ENCODE measurements at regions not wholly inside any gene's neighbourhood (a gene's known extent, or its start where the extent isn't known, plus 50 kb on each side); places are given as distances from the start of the nearest gene placed in this dataset.

DNA sequence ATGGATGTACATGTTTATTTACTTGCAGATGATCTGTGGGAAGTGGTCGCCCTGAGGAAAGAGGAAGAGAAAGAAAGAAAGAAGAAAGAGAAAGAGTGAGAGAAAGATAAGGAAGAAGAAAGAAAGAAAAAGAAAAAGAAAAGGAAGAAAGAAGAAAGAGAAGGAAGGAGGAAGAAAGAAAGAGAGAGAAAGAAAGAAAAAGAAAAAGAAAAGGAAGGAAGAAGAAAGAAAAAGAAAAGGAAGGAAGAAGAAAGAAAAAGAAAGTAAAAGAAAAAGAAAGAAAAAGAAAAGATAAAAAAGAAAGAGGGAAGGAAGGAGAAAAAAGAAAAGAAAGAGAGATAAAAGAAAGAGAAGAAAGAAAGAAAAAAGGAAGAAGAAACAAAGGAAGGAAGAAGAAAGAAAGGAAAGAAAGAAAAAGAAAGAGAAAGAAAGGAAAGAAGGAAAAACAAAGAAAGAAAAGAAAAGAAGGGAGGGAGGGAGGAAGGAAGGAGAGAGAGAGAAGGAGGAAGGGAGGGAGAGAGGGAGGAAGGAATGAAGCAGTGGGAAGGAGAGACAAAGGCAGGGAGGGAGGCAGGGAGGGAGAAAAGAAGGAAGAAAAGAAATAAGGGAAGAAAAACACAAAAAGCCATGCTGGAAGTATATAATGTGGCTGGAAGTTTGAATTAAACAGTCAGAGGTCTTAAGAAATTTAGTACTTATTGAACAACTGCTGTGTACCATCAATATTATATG is 976.6 kb downstream of the FAM181B start:
- POLR2A ChIA-PET, result no interaction called here
- Histone ChIP-seq H3K9me3 (ENCODE audit: control insufficient read depth, insufficient read depth, low read length) (no peaks in the 10 kb centered on the region), H3K27ac (ENCODE audit: low read depth, low read length) (no peak overlapping the region), H3K4me3 (ENCODE audit: low read depth, low read length) (no peak overlapping the region), H3K27me3 (ENCODE audit: control insufficient read depth, insufficient read depth, low read length) (no peaks in the 10 kb centered on the region)
- TF ChIP-seq, protein P1, sequence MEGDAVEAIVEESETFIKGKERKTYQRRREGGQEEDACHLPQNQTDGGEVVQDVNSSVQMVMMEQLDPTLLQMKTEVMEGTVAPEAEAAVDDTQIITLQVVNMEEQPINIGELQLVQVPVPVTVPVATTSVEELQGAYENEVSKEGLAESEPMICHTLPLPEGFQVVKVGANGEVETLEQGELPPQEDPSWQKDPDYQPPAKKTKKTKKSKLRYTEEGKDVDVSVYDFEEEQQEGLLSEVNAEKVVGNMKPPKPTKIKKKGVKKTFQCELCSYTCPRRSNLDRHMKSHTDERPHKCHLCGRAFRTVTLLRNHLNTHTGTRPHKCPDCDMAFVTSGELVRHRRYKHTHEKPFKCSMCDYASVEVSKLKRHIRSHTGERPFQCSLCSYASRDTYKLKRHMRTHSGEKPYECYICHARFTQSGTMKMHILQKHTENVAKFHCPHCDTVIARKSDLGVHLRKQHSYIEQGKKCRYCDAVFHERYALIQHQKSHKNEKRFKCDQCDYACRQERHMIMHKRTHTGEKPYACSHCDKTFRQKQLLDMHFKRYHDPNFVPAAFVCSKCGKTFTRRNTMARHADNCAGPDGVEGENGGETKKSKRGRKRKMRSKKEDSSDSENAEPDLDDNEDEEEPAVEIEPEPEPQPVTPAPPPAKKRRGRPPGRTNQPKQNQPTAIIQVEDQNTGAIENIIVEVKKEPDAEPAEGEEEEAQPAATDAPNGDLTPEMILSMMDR (IDR thresholded peaks at IDR 0.05; ENCODE audit: low read depth, low read length), result no peak
- CTCF ChIA-PET, result no interaction called here
- no peak for DNase-seq (ENCODE audit: low read depth, low spot score)

DNA sequence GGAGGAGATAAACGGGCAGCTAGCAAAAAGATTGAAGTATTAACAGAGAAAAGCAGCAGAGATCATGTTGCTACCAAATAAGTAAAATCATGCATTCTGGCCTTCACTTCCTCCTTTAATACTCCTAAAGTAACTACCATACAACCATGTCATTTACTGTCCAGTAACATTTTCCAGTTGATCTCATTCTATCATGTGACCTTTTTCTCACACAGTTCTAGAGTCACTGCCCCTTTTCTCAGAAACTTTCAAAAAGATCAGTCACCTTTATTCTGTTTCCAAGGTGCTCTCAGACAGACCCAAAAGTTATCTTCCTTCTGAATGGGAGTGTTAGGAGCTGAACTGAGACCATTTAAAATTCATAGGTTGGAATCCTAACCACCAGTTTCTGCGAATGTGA is 984.4 kb downstream of the FAM181B start:
- Histone ChIP-seq H3K4me3 (ENCODE audit: low read depth, low read length) (no peak overlapping the region), H3K27me3 (ENCODE audit: control insufficient read depth, insufficient read depth, low read length) (no peaks in the 10 kb centered on the region), H3K27ac (ENCODE audit: low read depth, low read length) (no peak overlapping the region), H3K9me3 (ENCODE audit: control insufficient read depth, insufficient read depth, low read length) (peaks cover 5% of the 10 kb centered on the region; the same call in 1 of the 2 replicates)
- TF ChIP-seq, protein P1 (IDR thresholded peaks at IDR 0.05; ENCODE audit: low read depth, low read length), result no peak
- ChIA-PET CTCF (no interaction called here), POLR2A (no interaction called here)
- no peak for DNase-seq (ENCODE audit: low read depth, low spot score)

DNA sequence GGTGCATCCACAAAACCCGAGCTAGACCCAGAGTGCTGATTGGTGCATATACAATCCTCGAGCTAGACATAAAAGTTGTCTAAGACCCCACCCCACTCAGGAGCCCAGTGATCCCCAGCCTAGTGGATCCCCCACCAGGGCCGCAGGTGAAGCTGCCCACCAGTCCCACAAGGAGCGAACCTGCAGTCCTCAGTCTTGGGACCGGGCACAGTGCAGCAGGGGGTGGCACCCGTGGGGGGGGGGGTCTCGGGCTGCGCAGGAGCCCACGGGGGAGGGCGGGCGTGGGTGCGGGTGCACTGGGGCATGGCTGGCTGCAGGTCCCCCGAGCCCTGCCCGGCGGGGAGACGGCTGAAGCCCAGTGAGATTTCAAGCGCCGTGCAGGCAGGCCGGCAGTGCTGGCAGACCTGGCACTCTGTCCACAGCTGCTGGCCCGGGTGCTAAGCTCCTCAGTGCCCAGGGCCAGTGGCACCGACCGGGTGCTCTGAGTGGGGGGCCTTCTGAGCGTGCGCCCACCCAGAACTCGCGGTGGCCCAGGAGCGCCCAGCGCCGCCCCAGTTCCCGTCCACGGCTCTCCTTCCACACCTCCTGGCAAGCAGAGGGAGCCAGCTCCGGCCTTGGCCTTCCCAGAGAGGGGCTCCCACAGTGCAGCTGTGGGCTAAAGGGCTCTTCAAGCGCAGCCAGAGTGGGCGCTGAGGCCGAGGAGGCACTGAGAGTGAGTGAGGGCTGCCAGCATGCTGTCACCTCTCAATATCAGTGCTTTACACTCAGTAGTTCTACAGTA is 989.1 kb downstream of the FAM181B start:
- no peak overlapping the region for H3K27ac ChIP-seq (ENCODE audit: low read depth, low read length)
- H3K4me3 ChIP-seq (ENCODE audit: low read depth, low read length), result no peak overlapping the region
- ChIA-PET POLR2A (no interaction called here), CTCF (no interaction called here)
- TF ChIP-seq, protein P1 (IDR thresholded peaks at IDR 0.05; ENCODE audit: low read depth, low read length), result no peak
- H3K27me3 ChIP-seq (ENCODE audit: control insufficient read depth, insufficient read depth, low read length), result no peaks in the 10 kb centered on the region
- DNase-seq (ENCODE audit: low read depth, low spot score), result no peak
- H3K9me3 ChIP-seq (ENCODE audit: control insufficient read depth, insufficient read depth, low read length), result peaks cover 5% of the 10 kb centered on the region; the same call in 1 of the 2 replicates

- no peak overlapping the region for H3K27ac ChIP-seq (ENCODE audit: low read depth, low read length)
- no peaks in the 10 kb centered on the region for H3K27me3 ChIP-seq (ENCODE audit: control insufficient read depth, insufficient read depth, low read length)
- DNase-seq (ENCODE audit: low read depth, low spot score), result no peak
- ChIA-PET CTCF (no interaction called here), POLR2A (no interaction called here)
- no peaks in the 10 kb centered on the region; the same call in 1 of the 2 replicates for H3K9me3 ChIP-seq (ENCODE audit: control insufficient read depth, insufficient read depth, low read length)
- H3K4me3 ChIP-seq (ENCODE audit: low read depth, low read length), result no peak overlapping the region
- TF ChIP-seq, protein P1 (IDR thresholded peaks at IDR 0.05; ENCODE audit: low read depth, low read length), result no peak
Measured at GRCh38 chr11:81725701-81726100, 1008.0 kb downstream of the FAM181B start.

- H3K9me3 ChIP-seq (ENCODE audit: control insufficient read depth, insufficient read depth, low read length), result peaks cover 2% of the 10 kb centered on the region; the same call in 1 of the 2 replicates
- DNase-seq (ENCODE audit: low read depth, low spot score), result no peak
- POLR2A ChIA-PET, result no interaction called here
- no peak overlapping the region for H3K4me3 ChIP-seq (ENCODE audit: low read depth, low read length)
- no peaks in the 10 kb centered on the region for H3K27me3 ChIP-seq (ENCODE audit: control insufficient read depth, insufficient read depth, low read length)
- CTCF ChIA-PET, result no interaction called here
- no peak overlapping the region for H3K27ac ChIP-seq (ENCODE audit: low read depth, low read length)
- TF ChIP-seq, protein P1 (IDR thresholded peaks at IDR 0.05; ENCODE audit: low read depth, low read length), result no peak
Measured at GRCh38 chr11:81717695-81718094, 1016.0 kb downstream of the FAM181B start.
